DND-41 (cell line): ENCODE measurements at regions not wholly inside any gene's neighbourhood (a gene's known extent, or its start where the extent isn't known, plus 50 kb on each side); places are given as distances from the start of the nearest gene placed in this dataset.

ENCODE experiments used
- ATAC-seq: fragments of 200-7000 bp; cut with Tn5 transposase; 3 replicates; pipeline ENCODE4 v1.9.1; 2021; ENCODE audit warnings: low read depth; ENCODE audit not compliant: insufficient read depth
- DNase-seq: peaks from one replicate; pipeline ENCODE4 v3.0.0-alpha.2; 2020
- H2AFZ ChIP-seq: 2 replicates; pipeline ENCODE4 v1.6.0; 2012; ENCODE audit warnings: low read depth, low read length
- H3K27ac ChIP-seq: 2 replicates; pipeline ENCODE4 v1.5.1; 2012; ENCODE audit warnings: low read length, inconsistent platforms
- H3K27me3 ChIP-seq: fragments of 200-600 bp; sonication (generic); 2 replicates; pipeline ENCODE4 v1.6.0; 2012; ENCODE audit warnings: low read length, mild to moderate bottlenecking, inconsistent platforms; ENCODE audit not compliant: insufficient read depth, poor library complexity
- H3K36me3 ChIP-seq: 2 replicates; pipeline ENCODE4 v1.5.1; 2012; ENCODE audit warnings: low read length, inconsistent platforms; ENCODE audit not compliant: insufficient read depth
- H3K4me1 ChIP-seq: 2 replicates; pipeline ENCODE4 v1.5.1; 2012; ENCODE audit warnings: mild to moderate bottlenecking, low read length; ENCODE audit not compliant: insufficient read depth
- H3K4me2 ChIP-seq: 2 replicates; pipeline ENCODE4 v1.6.0; 2012; ENCODE audit warnings: mild to moderate bottlenecking, moderate library complexity, low read length, inconsistent platforms; ENCODE audit not compliant: insufficient read depth
- H3K4me3 ChIP-seq, 2 experiments: fragments of 200-600 bp in 1 of 2; shearing (Covaris generic) in 1 of 2; 2 replicates each; pipeline ENCODE4 v1.5.1; 2012 to 2016; ENCODE audit warnings: inconsistent platforms in 2 of 2, low read length in 2 of 2, mild to moderate bottlenecking in 2 of 2, low read depth in 1 of 2, moderate library complexity in 1 of 2
- H3K79me2 ChIP-seq: 2 replicates; pipeline ENCODE4 v1.6.0; 2012; ENCODE audit warnings: low read length, inconsistent platforms; ENCODE audit not compliant: insufficient read depth
- H3K9ac ChIP-seq: 2 replicates; pipeline ENCODE4 v1.6.0; 2012; ENCODE audit warnings: low read depth, mild to moderate bottlenecking, inconsistent platforms, low read length, moderate library complexity
- H3K9me3 ChIP-seq: 2 replicates; pipeline ENCODE4 v1.5.1; 2012; ENCODE audit warnings: low read length, moderate library complexity, mild to moderate bottlenecking, inconsistent platforms; ENCODE audit not compliant: insufficient read depth, severe bottlenecking
- H4K20me1 ChIP-seq: 2 replicates; pipeline ENCODE4 v1.6.0; 2012; ENCODE audit warnings: low read length; ENCODE audit not compliant: insufficient read depth
- EZH2 ChIP-seq: IDR thresholded peaks from 3 replicates; pipeline ENCODE4 v1.6.1; 2012; ENCODE audit warnings: borderline replicate concordance, low read depth, mild to moderate bottlenecking, moderate library complexity, low read length, inconsistent platforms; ENCODE audit not compliant: severe bottlenecking
- TF ChIP-seq, protein P1 (sequence below): IDR thresholded peaks from 2 replicates; pipeline ENCODE4 v1.5.1; 2012; ENCODE audit warnings: borderline replicate concordance, low read length, moderate library complexity, mild to moderate bottlenecking; ENCODE audit not compliant: poor library complexity, severe bottlenecking; ENCODE audit errors: extremely low read depth

DNA sequence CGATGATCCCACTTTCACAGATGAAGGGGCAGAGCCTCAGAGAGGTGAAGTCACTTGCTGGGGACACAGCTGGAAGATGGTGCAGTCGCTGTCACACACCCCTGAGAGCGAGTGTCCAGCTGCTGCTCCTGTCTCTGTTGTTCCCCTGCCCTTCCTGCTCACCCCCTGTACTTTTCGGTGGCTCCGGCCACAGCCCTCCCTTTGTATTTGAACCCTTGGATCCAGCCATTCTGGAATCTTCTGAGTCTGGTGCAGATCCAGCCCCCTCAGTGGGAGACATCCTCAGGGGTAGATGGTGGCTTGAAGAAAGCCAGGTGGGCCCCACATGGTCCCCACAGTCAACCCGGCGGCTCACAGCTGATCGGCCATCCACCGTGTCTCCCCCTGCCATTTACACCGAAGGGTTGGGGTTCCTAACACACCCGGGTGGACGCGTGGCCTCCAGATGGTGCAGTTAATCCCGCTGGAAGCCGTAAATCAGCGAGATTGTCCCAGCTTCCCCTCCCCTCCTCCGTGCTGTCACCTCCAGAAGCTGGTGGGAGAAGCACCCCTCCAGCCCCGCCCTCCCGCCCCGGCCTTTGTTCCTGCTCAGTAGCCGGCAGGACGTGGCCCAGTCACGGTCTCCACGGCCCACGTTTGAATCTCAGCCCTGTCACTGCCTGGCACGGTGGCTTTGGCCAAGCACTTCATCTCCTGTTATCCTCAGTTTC is 204.8 kb downstream of the C9orf50 start:
- no peaks in the 10 kb centered on the region for H3K36me3 ChIP-seq
- no peaks in the 10 kb centered on the region for H3K27me3 ChIP-seq
- no peak for ATAC-seq
- TF ChIP-seq EZH2: no peak
- TF ChIP-seq, protein P1, sequence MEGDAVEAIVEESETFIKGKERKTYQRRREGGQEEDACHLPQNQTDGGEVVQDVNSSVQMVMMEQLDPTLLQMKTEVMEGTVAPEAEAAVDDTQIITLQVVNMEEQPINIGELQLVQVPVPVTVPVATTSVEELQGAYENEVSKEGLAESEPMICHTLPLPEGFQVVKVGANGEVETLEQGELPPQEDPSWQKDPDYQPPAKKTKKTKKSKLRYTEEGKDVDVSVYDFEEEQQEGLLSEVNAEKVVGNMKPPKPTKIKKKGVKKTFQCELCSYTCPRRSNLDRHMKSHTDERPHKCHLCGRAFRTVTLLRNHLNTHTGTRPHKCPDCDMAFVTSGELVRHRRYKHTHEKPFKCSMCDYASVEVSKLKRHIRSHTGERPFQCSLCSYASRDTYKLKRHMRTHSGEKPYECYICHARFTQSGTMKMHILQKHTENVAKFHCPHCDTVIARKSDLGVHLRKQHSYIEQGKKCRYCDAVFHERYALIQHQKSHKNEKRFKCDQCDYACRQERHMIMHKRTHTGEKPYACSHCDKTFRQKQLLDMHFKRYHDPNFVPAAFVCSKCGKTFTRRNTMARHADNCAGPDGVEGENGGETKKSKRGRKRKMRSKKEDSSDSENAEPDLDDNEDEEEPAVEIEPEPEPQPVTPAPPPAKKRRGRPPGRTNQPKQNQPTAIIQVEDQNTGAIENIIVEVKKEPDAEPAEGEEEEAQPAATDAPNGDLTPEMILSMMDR: no peak
- no peak for DNase-seq
- no peak overlapping the region for H3K4me3 ChIP-seq
- H3K27ac ChIP-seq: no peak overlapping the region
- no peaks in the 10 kb centered on the region for H3K79me2 ChIP-seq
- no peak overlapping the region for H2AFZ ChIP-seq
- H3K9me3 ChIP-seq: no peaks in the 10 kb centered on the region
- no peaks in the 10 kb centered on the region for H4K20me1 ChIP-seq
- no peak overlapping the region for H3K4me2 ChIP-seq
- no peak overlapping the region for H3K9ac ChIP-seq
- H3K4me1 ChIP-seq: peaks cover 19% of the 10 kb centered on the region

DNA sequence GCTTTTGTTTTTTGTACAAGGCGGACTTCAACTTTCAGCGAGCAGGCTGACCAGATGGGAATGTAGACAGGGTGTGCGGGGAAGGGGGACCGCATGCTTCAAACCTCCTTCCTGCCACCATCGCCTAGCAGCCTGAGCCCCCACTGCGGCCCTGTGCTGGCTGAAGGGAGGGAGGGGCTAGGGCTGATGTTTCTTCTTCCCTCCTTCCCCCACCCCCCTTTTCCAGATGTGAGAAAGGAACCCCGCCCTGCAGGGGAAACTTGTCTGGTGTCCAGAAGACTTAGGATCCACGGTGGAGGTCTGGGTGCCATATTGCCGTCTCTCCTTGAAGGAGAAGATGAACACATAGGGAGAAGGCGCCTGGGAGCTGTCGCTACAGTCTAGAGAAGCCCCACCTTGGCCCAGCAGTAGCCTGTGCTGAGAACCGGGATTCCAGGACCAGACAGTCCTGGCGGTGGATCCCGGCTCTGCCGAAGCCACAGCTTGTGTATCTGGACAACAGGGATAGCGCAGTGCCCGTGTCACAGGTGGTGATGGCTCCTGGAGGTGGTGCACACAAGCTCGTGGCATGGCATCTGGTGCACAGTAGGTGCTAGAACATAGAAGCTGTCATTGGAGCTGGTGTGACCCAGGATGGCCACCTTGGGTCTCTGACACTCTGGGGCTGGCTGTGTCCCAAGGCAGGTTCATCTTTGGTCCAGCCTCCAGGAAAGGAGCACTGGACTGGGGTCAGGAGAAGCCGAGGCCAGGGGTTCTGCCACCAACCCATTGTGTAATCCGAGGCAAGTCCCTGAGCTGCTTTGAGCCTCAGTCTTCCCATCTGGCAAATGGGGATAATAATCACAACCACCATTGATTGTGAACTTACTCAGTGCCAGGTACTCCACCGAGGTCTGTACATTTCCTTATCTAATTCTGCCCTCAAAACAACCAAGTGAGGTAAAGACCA is 205.6 kb downstream of the C9orf50 start:
- no peak overlapping the region for H3K4me3 ChIP-seq
- H4K20me1 ChIP-seq: no peaks in the 10 kb centered on the region
- peaks cover 19% of the 10 kb centered on the region for H3K4me1 ChIP-seq
- ATAC-seq (no peak), DNase-seq (no peak)
- H3K9me3 ChIP-seq: peaks cover 1% of the 10 kb centered on the region
- no peak overlapping the region for H2AFZ ChIP-seq
- no peak for TF ChIP-seq EZH2
- TF ChIP-seq, protein P1: no peak
- H3K27ac ChIP-seq: no peak overlapping the region
- no peaks in the 10 kb centered on the region for H3K27me3 ChIP-seq
- no peaks in the 10 kb centered on the region for H3K79me2 ChIP-seq
- H3K9ac ChIP-seq: no peak overlapping the region; the same call in 1 of the 2 replicates
- no peak overlapping the region for H3K4me2 ChIP-seq
- H3K36me3 ChIP-seq: no peaks in the 10 kb centered on the region

DNA sequence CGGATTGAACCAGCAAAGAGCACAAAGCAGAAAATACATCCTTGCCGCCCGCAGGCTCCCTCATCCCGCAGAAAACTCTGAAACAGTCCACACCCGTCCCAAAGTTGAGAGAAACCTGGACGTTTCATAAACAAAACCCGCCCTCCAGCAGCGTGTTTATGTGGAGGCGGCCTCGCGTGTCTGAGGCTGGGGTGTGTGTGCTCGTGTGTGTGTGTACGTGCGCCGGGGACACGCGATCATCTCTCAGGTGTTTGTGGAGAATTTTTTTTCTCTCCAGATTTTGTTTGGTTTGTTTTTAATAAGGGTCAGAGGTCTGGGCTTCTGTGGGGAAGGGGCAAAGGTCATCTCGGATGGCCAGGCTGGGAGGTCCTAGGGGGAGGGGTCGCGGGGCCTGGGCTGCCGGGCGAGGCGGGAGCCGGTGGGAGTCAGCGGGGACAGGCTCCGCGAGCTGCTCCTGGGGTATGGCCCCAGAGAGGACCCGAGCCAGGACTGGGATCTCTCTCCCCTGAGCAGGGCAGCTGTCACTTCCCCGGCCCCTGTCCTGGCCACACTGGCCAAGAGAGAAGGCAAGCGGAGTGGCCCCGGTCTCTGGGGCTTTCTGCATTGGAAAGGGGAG is 206.4 kb downstream of the C9orf50 start:
- Histone ChIP-seq H3K27me3 (no peaks in the 10 kb centered on the region), H3K4me2 (peak overlapping the region; percentile 81), H3K79me2 (no peaks in the 10 kb centered on the region), H4K20me1 (no peaks in the 10 kb centered on the region), H3K9me3 (peaks cover 4% of the 10 kb centered on the region), H3K27ac (peak overlapping the region; percentile 81), H3K36me3 (no peaks in the 10 kb centered on the region), H3K4me1 (peaks cover 19% of the 10 kb centered on the region), H3K9ac (peak overlapping the region; percentile 88), H3K4me3 (peak overlapping the region; percentile 40 to 64; a peak in 3 of 4 replicates), H2AFZ (peak overlapping the region; percentile 69)
- DNase-seq (peak; percentile 20), ATAC-seq (no peak)
- TF ChIP-seq EZH2: no peak
- TF ChIP-seq, protein P1: no peak
